ENCODE measurements at regions not wholly inside any gene's neighbourhood (a gene's known extent, or its start where the extent isn't known, plus 50 kb on each side); places are given as distances from the start of the nearest gene placed in this dataset.
A peak's percentile ranks its signal among the peaks of the same experiment; 100 is the strongest.

DNA sequence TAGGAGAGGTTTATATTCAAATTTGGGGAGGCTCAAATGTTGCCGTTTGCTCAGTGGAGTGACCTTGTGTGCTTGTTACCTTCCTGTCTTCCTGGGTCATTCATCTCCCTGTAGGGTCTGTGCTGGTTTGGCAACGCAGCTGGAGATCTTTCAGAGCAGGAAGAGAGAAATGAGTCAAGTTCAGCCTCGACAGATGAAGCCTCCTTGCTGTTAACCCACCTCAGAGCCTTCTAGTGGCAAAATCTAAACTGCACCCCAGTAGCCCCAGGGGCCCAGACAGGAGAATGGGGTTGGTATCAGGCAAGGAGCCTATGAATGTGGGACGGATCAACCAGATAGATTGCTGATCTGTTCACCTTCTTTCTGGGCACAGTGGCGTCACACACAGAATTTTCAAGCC is 999.3 kb downstream of the VRK1 start:
- 51% methylated on average over 5 of the region's 5 CpGs for WGBS
- TF ChIP-seq POLR2A (IDR thresholded peaks at IDR 0.05; ENCODE audit: low read depth) (no peak), EP300 (IDR thresholded peaks at IDR 0.05) (no peak), POLR2AphosphoS5 (IDR thresholded peaks at IDR 0.05) (no peak)
- TF ChIP-seq, protein P1, sequence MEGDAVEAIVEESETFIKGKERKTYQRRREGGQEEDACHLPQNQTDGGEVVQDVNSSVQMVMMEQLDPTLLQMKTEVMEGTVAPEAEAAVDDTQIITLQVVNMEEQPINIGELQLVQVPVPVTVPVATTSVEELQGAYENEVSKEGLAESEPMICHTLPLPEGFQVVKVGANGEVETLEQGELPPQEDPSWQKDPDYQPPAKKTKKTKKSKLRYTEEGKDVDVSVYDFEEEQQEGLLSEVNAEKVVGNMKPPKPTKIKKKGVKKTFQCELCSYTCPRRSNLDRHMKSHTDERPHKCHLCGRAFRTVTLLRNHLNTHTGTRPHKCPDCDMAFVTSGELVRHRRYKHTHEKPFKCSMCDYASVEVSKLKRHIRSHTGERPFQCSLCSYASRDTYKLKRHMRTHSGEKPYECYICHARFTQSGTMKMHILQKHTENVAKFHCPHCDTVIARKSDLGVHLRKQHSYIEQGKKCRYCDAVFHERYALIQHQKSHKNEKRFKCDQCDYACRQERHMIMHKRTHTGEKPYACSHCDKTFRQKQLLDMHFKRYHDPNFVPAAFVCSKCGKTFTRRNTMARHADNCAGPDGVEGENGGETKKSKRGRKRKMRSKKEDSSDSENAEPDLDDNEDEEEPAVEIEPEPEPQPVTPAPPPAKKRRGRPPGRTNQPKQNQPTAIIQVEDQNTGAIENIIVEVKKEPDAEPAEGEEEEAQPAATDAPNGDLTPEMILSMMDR (IDR thresholded peaks at IDR 0.05) = no peak
- Histone ChIP-seq H3K9me3 (no peaks in the 10 kb centered on the region), H3K27me3 (no peaks in the 10 kb centered on the region), H3K27ac (replicated peaks in 1 of 4) (no peak overlapping the region), H3K4me1 (no peaks in the 10 kb centered on the region), H3K36me3 (no peaks in the 10 kb centered on the region), H3K4me3 (no peak overlapping the region)
- DNase-seq (ENCODE audit: extremely low spot score) = peak; percentile 53
- intact Hi-C loops (cut with DNase I) = no loop called here

DNA sequence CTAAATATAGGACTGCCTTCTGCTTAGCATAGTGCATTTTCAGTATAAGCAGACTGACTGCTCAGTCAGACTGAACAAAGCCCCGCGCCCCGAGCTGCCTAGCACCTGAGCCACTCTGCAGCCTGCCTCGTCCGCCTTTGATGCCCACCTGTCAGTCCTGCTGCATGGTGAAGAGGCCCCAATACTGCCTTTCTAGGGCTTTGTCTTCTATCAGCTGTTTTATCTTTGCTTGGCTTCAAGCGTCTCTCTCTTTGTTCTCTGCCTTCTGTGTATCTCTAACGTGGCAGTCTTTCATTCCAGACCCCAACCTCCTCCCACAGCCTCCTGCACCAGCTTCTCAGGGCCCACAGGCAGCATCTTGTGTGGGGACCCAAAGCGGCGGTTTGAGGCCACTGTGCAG is 1001.0 kb downstream of the VRK1 start:
- TF ChIP-seq, protein P1 (IDR thresholded peaks at IDR 0.05) = no peak
- TF ChIP-seq POLR2A (IDR thresholded peaks at IDR 0.05; ENCODE audit: low read depth) (no peak), POLR2AphosphoS5 (IDR thresholded peaks at IDR 0.05) (no peak), EP300 (IDR thresholded peaks at IDR 0.05) (no peak)
- Histone ChIP-seq H3K27ac (replicated peaks in 1 of 4) (no peak overlapping the region), H3K4me3 (no peak overlapping the region), H3K36me3 (no peaks in the 10 kb centered on the region), H3K27me3 (no peaks in the 10 kb centered on the region), H3K4me1 (no peaks in the 10 kb centered on the region), H3K9me3 (no peaks in the 10 kb centered on the region)
- peak; percentile 79 for DNase-seq (ENCODE audit: extremely low spot score)
- intact Hi-C loops (cut with DNase I) = no loop called here
- WGBS = 73% methylated on average over 9 of the region's 9 CpGs

DNA sequence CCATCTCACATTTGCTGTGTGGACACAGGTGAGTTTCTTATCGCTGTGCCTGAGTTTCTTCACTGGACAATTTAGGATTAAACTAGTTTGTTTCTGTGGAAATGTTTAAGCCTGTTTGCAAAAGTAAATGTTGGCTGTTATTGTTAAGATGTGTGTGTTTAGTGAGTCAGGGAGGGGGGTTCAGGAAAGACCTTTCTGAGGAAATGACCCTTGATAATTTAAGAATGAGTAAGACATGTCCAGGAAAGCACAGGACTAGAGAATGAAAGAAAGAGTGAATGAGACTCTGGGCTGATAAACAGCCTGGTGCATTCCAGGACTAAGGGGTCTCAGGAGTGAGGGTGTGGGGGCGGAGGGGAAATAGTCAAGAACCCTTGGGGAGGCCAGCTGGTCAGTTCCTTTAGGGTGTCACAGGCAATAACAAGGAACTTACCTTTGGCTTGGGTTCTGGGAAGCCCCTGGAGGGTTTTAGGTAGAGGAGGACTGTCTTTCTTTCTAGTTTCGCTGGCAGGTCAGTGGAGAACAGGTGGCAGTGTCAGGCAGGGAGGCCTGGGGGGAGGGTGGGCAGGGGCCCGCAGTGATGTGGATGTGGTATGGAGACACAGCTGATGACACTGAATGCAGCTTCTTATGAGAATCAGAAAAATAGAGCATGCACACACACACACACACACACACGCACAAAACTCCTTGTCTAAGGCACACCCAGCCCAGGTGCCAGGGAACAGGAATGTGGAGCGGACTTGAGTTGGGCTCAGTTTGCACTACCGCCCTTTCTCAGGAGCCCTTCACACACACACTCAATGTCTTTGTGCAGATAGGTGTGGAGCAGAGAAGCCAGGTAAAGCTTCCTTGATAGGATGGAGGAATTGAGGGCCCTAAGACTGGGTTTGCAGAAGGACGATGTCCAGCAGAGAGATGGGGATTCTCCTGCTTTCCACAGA is 1005.5 kb downstream of the VRK1 start:
- H3K4me1 ChIP-seq = no peaks in the 10 kb centered on the region

DNA sequence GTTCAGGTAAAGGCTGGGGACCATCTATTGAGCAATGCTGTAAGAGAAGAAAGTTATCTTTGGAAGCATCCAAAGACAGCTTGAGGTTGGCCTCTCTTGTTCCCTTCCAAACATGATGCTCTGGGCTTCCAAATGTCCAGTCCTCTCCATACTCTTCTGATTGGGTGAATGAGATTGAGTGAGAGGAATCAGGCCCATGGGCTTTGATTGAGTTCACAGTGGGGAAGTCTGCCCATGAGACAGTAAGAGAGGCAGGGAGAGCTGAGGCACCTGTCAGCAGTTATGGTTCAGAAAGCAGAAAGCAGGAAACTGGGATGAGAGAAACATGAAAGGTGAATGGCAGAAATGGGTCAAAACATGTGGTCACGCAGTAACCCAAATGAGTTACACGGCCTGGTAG is 1006.9 kb downstream of the VRK1 start:
- no peaks in the 10 kb centered on the region for H3K4me1 ChIP-seq
- H3K27me3 ChIP-seq = no peaks in the 10 kb centered on the region
- H3K36me3 ChIP-seq = no peaks in the 10 kb centered on the region
- H3K27ac ChIP-seq (replicated peaks in 1 of 4) = no peak overlapping the region
- WGBS = 79% methylated on average over 2 of the region's 2 CpGs
- H3K9me3 ChIP-seq = no peaks in the 10 kb centered on the region
- TF ChIP-seq EP300 (IDR thresholded peaks at IDR 0.05) = no peak
- no peak for TF ChIP-seq POLR2A (IDR thresholded peaks at IDR 0.05; ENCODE audit: low read depth)
- TF ChIP-seq, protein P1 (IDR thresholded peaks at IDR 0.05) = no peak
- no peak for TF ChIP-seq POLR2AphosphoS5 (IDR thresholded peaks at IDR 0.05)
- peak; percentile 78 for DNase-seq (ENCODE audit: extremely low spot score)
- intact Hi-C loops (cut with DNase I) = no loop called here
- H3K4me3 ChIP-seq = no peak overlapping the region

More for the DNA sequence above, 1005.5 kb downstream of the VRK1 start:
- TF ChIP-seq POLR2A (IDR thresholded peaks at IDR 0.05; ENCODE audit: low read depth) = no peak
- TF ChIP-seq, protein P1 (IDR thresholded peaks at IDR 0.05) = no peak
- no peak for TF ChIP-seq EP300 (IDR thresholded peaks at IDR 0.05)
- Histone ChIP-seq H3K9me3 (no peaks in the 10 kb centered on the region), H3K27me3 (no peaks in the 10 kb centered on the region), H3K36me3 (no peaks in the 10 kb centered on the region), H3K4me3 (no peak overlapping the region), H3K27ac (replicated peaks in 1 of 4) (no peak overlapping the region)
- WGBS = 85% methylated on average over 8 of the region's 8 CpGs
- intact Hi-C loops (cut with DNase I) = no loop called here
- peak; percentile 66 for DNase-seq (ENCODE audit: extremely low spot score)
